WTC11 (cell line): ENCODE measurements at regions not wholly inside any gene's neighbourhood (a gene's known extent, or its start where the extent isn't known, plus 50 kb on each side); places are given as distances from the start of the nearest gene placed in this dataset.

Experiments used
- ATAC-seq: fragments of 200-7000 bp; cut with Tn5 transposase; 2 replicates; pipeline ENCODE4 v1.10.0; 2021; ENCODE audit warnings: mild to moderate bottlenecking, moderate library complexity
- CTCF ChIA-PET: fragments of 300-600 bp; sonication (Branson Sonifier 250); formaldehyde crosslinking; loops from one replicate; lab custom pipeline; 2021; ENCODE audit warnings: antibody characterized with exemption; lab: Charles Lee
- POLR2A ChIA-PET: fragments of 350-600 bp; sonication (Branson Sonifier 250); formaldehyde crosslinking; loops from one replicate; lab custom pipeline; 2021; ENCODE audit warnings: antibody characterized with exemption; lab: Charles Lee
- DNase-seq: peaks from one replicate; pipeline ENCODE4 v3.0.0; 2021; ENCODE audit warnings: low spot score
- H3K27ac Mint-ChIP-seq: 2 replicates; pipeline ENCODE4 v1.8.0; 2021; ENCODE audit warnings: mixed read lengths
- H3K27me3 Mint-ChIP-seq: 2 replicates; pipeline ENCODE4 v1.8.0; 2021; ENCODE audit warnings: low read depth, mild to moderate bottlenecking, moderate library complexity, mixed read lengths
- H3K36me3 Mint-ChIP-seq: 2 replicates; pipeline ENCODE4 v1.8.0; 2021; ENCODE audit warnings: mixed read lengths
- H3K4me1 Mint-ChIP-seq: 2 replicates; pipeline ENCODE4 v1.8.0; 2022; ENCODE audit warnings: mixed read lengths
- H3K4me3 Mint-ChIP-seq: 2 replicates; pipeline ENCODE4 v1.8.0; 2021; ENCODE audit warnings: mild to moderate bottlenecking, moderate library complexity, mixed read lengths
- H3K9me3 Mint-ChIP-seq: 2 replicates; pipeline ENCODE4 v1.8.0; 2021; ENCODE audit warnings: mixed read lengths
- ATF6 ChIP-seq: sonication (generic); formaldehyde crosslinking; IDR thresholded peaks from 2 replicates; pipeline ENCODE4 v1.8.1; 2023; ENCODE audit warnings: mild to moderate bottlenecking, missing genetic modification reagents
- E2F5 ChIP-seq: sonication (generic); formaldehyde crosslinking; IDR thresholded peaks from 2 replicates; pipeline ENCODE4 v1.8.1; 2022; ENCODE audit warnings: mild to moderate bottlenecking, moderate library complexity, missing genetic modification reagents
- FOXP4 ChIP-seq: sonication (generic); formaldehyde crosslinking; IDR thresholded peaks from 2 replicates; pipeline ENCODE4 v1.8.0; 2022; ENCODE audit warnings: mild to moderate bottlenecking, missing genetic modification reagents
- JUN ChIP-seq: sonication (generic); formaldehyde crosslinking; IDR thresholded peaks from 2 replicates; pipeline ENCODE4 v1.8.0; 2023; ENCODE audit warnings: mild to moderate bottlenecking, missing genetic modification reagents
- KAT7 ChIP-seq: sonication (generic); formaldehyde crosslinking; IDR thresholded peaks from 2 replicates; pipeline ENCODE4 v1.8.1; 2023; ENCODE audit warnings: missing genetic modification reagents, mild to moderate bottlenecking, borderline replicate concordance
- NFATC4 ChIP-seq: fragments of 250-450 bp; sonication (Bioruptor Pico); IDR thresholded peaks from 2 replicates; pipeline ENCODE4 v1.9.0; 2021; ENCODE audit warnings: mild to moderate bottlenecking
- NFE2L1 ChIP-seq: sonication (generic); formaldehyde crosslinking; IDR thresholded peaks from 2 replicates; pipeline ENCODE4 v1.8.1; 2023; ENCODE audit warnings: missing genetic modification reagents
- OVOL2 ChIP-seq: fragments of 250-450 bp; sonication (Bioruptor Pico); IDR thresholded peaks from 2 replicates; pipeline ENCODE4 v1.9.0; 2021; ENCODE audit warnings: mild to moderate bottlenecking, borderline replicate concordance
- PREB ChIP-seq: sonication (generic); formaldehyde crosslinking; IDR thresholded peaks from 2 replicates; pipeline ENCODE4 v1.8.1; 2022; ENCODE audit warnings: mild to moderate bottlenecking, missing genetic modification reagents, moderate library complexity, borderline replicate concordance
- SMAD3 ChIP-seq: sonication (generic); formaldehyde crosslinking; IDR thresholded peaks from 2 replicates; pipeline ENCODE4 v1.8.0; 2022; ENCODE audit warnings: missing genetic modification reagents, mild to moderate bottlenecking, borderline replicate concordance
- ZBTB21 ChIP-seq: sonication (generic); formaldehyde crosslinking; IDR thresholded peaks from 2 replicates; pipeline ENCODE4 v1.8.1; 2023; ENCODE audit warnings: mild to moderate bottlenecking, missing genetic modification reagents, borderline replicate concordance
- ZNF416 ChIP-seq: fragments of 250-450 bp; sonication (Bioruptor Pico); IDR thresholded peaks from 2 replicates; pipeline ENCODE4 v1.9.0; 2021; ENCODE audit warnings: mild to moderate bottlenecking, inconsistent platforms
- ZNF512 ChIP-seq: sonication (generic); formaldehyde crosslinking; IDR thresholded peaks from 2 replicates; pipeline ENCODE4 v1.8.1; 2022; ENCODE audit warnings: missing genetic modification reagents, borderline replicate concordance

GRCh38 chr2:167776359-167776758 is 471.0 kb downstream of the STK39 start (continued):
- no peak for TF ChIP-seq KAT7
- TF ChIP-seq JUN (CRISPR knock-in tag) = no peak
- no peak for TF ChIP-seq OVOL2 (CRISPR knock-in tag)
- no peak for TF ChIP-seq PREB (CRISPR knock-in tag)

- Mint-ChIP-seq H3K27ac (peak overlapping the region; percentile 55; the same call in 1 of the 2 replicates), H3K9me3 (peaks cover 8% of the 10 kb centered on the region), H3K36me3 (peaks cover 6% of the 10 kb centered on the region), H3K4me1 (peaks cover 16% of the 10 kb centered on the region), H3K4me3 (no peak overlapping the region), H3K27me3 (no peaks in the 10 kb centered on the region)
- ATAC-seq (peak; percentile 58), DNase-seq (no peak)
- TF ChIP-seq ZNF416 (CRISPR knock-in tag) = no peak
- TF ChIP-seq FOXP4 (CRISPR knock-in tag) = no peak
- TF ChIP-seq ATF6 (CRISPR knock-in tag) = no peak
- TF ChIP-seq NFE2L1 (CRISPR knock-in tag) = no peak
- TF ChIP-seq E2F5 = no peak
- no peak for TF ChIP-seq KAT7
- TF ChIP-seq SMAD3 (CRISPR knock-in tag) = no peak
- TF ChIP-seq ZBTB21 (CRISPR knock-in tag) = no peak
- ChIA-PET CTCF (no interaction called here), POLR2A (no interaction called here)
Measured at GRCh38 chr2:167771628-167772027, 475.8 kb downstream of the STK39 start.

- Mint-ChIP-seq H3K9me3 (peaks cover 16% of the 10 kb centered on the region), H3K36me3 (peaks cover 6% of the 10 kb centered on the region), H3K27me3 (no peaks in the 10 kb centered on the region), H3K27ac (no peak overlapping the region), H3K4me3 (no peak overlapping the region), H3K4me1 (peaks cover 16% of the 10 kb centered on the region)
- DNase-seq (no peak), ATAC-seq (no peak)
- CTCF ChIA-PET = no interaction called here
- TF ChIP-seq ZNF512 (CRISPR knock-in tag) = no peak
- POLR2A ChIA-PET = no interaction called here
Measured at GRCh38 chr2:167769020-167769419, 478.4 kb downstream of the STK39 start.

- DNase-seq (no peak), ATAC-seq (peak; percentile 71)
- Mint-ChIP-seq H3K4me1 (peaks cover 16% of the 10 kb centered on the region), H3K36me3 (peaks cover 6% of the 10 kb centered on the region), H3K4me3 (no peak overlapping the region), H3K27ac (no peak overlapping the region), H3K9me3 (peaks cover 16% of the 10 kb centered on the region), H3K27me3 (no peaks in the 10 kb centered on the region)
- ChIA-PET POLR2A (no interaction called here), CTCF (no interaction called here)
- no peak for TF ChIP-seq NFATC4 (CRISPR knock-in tag)
- no peak for TF ChIP-seq OVOL2 (CRISPR knock-in tag)
- TF ChIP-seq JUN (CRISPR knock-in tag) = no peak
Measured at GRCh38 chr2:167767830-167768229, 479.6 kb downstream of the STK39 start.
